Sigmoid colon (tissue), 6 donors: ENCODE measurements at regions not wholly inside any gene's neighbourhood (a gene's known extent, or its start where the extent isn't known, plus 50 kb on each side); places are given as distances from the start of the nearest gene placed in this dataset.

Experiments
- DNase-seq: peaks from one replicate; pipeline ENCODE4 v3.0.0-alpha.2; 2019
- H3K27ac ChIP-seq, 4 donors: fragments of 200-600 bp; sonication (generic); one replicate each; pipeline ENCODE4 v1.5.1; 2016 to 2019; ENCODE audit warnings: mild to moderate bottlenecking in 1 of 4
- H3K27me3 ChIP-seq, 3 donors: fragments of 200-600 bp; sonication (generic); one replicate each; pipeline ENCODE4 v1.5.1; 2019; ENCODE audit warnings: mild to moderate bottlenecking in 1 of 3
- H3K36me3 ChIP-seq, 4 donors: fragments of 200-600 bp; sonication (generic); one replicate each; pipeline ENCODE4 v1.5.1; 2016 to 2019
- H3K4me1 ChIP-seq, 4 donors: fragments of 200-600 bp; sonication (generic); one replicate each; pipeline ENCODE4 v1.5.1; 2017 to 2019
- H3K4me3 ChIP-seq, 4 donors: fragments of 200-600 bp; sonication (generic); one replicate each; pipeline ENCODE4 v1.5.1; 2017 to 2019; ENCODE audit warnings: mild to moderate bottlenecking in 2 of 4, moderate library complexity in 1 of 4
- H3K9me3 ChIP-seq, 4 donors: fragments of 200-600 bp in 3 of 4; sonication (generic) in 3 of 4; one replicate each; pipeline versions ENCODE4 v1.5.1 to v1.6.1; 2013 to 2019
- EP300 ChIP-seq, 4 donors: sonication (generic); formaldehyde crosslinking; IDR thresholded peaks; one replicate each; pipeline ENCODE4 v1.6.1; 2017; ENCODE audit warnings: antibody characterized with exemption in 4 of 4
- POLR2A ChIP-seq, 2 donors: fragments of 450-650 bp; IDR thresholded peaks; one replicate each; pipeline ENCODE4 v1.6.1; 2016; ENCODE audit warnings: antibody characterized with exemption in 2 of 2, mild to moderate bottlenecking in 2 of 2, moderate library complexity in 2 of 2
- POLR2AphosphoS5 ChIP-seq, 4 donors: sonication (generic); formaldehyde crosslinking; IDR thresholded peaks; one replicate each; pipeline ENCODE4 v1.6.1; 2017; ENCODE audit warnings: antibody characterized with exemption in 4 of 4
- WGBS, 2 donors: extraction: QIAGEN DNeasy Blood & Tissue Kit; methylation state at CpG; one replicate each; pipeline ENCODE4 v1.1.7; 2013; 5-methylcytosine and 5-hydroxymethylcytosine counted together
- intact Hi-C: fragments of 100-400 bp; cut with DNase I; formaldehyde crosslinking; loops from one replicate; pipeline ENCODE4 v1.15.1; 2023
- TF ChIP-seq, protein P1 (sequence below), 4 experiments: fragments of 450-650 bp in 3 of 4; fragments of 200-600 bp in 1 of 4; IDR thresholded peaks; one replicate each; pipeline ENCODE4 v1.5.1; 2016 to 2019; ENCODE audit warnings: antibody characterized with exemption in 4 of 4, mild to moderate bottlenecking in 3 of 4, moderate library complexity in 2 of 4
- donor health status: healthy with polysubstance abuse.
- donor health status: healthy.

- no peaks in the 10 kb centered on the region for H3K9me3 ChIP-seq
- no peak for DNase-seq
- H3K4me3 ChIP-seq: no peak overlapping the region
- TF ChIP-seq POLR2A (IDR thresholded peaks at IDR 0.05) (no peak), POLR2AphosphoS5 (IDR thresholded peaks at IDR 0.05) (no peak), EP300 (IDR thresholded peaks at IDR 0.05) (no peak)
- TF ChIP-seq, protein P1, sequence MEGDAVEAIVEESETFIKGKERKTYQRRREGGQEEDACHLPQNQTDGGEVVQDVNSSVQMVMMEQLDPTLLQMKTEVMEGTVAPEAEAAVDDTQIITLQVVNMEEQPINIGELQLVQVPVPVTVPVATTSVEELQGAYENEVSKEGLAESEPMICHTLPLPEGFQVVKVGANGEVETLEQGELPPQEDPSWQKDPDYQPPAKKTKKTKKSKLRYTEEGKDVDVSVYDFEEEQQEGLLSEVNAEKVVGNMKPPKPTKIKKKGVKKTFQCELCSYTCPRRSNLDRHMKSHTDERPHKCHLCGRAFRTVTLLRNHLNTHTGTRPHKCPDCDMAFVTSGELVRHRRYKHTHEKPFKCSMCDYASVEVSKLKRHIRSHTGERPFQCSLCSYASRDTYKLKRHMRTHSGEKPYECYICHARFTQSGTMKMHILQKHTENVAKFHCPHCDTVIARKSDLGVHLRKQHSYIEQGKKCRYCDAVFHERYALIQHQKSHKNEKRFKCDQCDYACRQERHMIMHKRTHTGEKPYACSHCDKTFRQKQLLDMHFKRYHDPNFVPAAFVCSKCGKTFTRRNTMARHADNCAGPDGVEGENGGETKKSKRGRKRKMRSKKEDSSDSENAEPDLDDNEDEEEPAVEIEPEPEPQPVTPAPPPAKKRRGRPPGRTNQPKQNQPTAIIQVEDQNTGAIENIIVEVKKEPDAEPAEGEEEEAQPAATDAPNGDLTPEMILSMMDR (IDR thresholded peaks at IDR 0.05): no peak
- no peaks in the 10 kb centered on the region for H3K27me3 ChIP-seq
- no peaks in the 10 kb centered on the region for H3K36me3 ChIP-seq
- intact Hi-C loops: no loop called here
- WGBS, 2 donors: 90 to 92% methylated on average over 8 of the region's 8 CpGs
- no peak overlapping the region for H3K27ac ChIP-seq
- H3K4me1 ChIP-seq: no peaks in the 10 kb centered on the region
Measured at GRCh38 chr17:71846561-71847110, 274.2 kb upstream of the SOX9 start.

GRCh38 chr17:71849783-71850768, 270.7 kb upstream of the SOX9 start:
- Histone ChIP-seq H3K4me3 (no peak overlapping the region), H3K4me1 (no peaks in the 10 kb centered on the region), H3K27me3 (no peaks in the 10 kb centered on the region), H3K27ac (no peak overlapping the region), H3K9me3 (no peaks in the 10 kb centered on the region), H3K36me3 (no peaks in the 10 kb centered on the region)
- no peak for DNase-seq
- no peak for TF ChIP-seq POLR2AphosphoS5 (IDR thresholded peaks at IDR 0.05)
- no peak for TF ChIP-seq EP300 (IDR thresholded peaks at IDR 0.05)
- TF ChIP-seq POLR2A (IDR thresholded peaks at IDR 0.05): no peak
- TF ChIP-seq, protein P1 (IDR thresholded peaks at IDR 0.05): no peak
- intact Hi-C loops: no loop called here
- WGBS, 2 donors: 50 to 85% methylated on average over 1 of the region's 1 CpG

GRCh38 chr17:71850812-71851211, 270.0 kb upstream of the SOX9 start:
- intact Hi-C loops: no loop called here

GRCh38 chr17:71855010-71855409, 265.8 kb upstream of the SOX9 start:
- Histone ChIP-seq H3K9me3 (no peaks in the 10 kb centered on the region), H3K27me3 (no peaks in the 10 kb centered on the region), H3K27ac (no peak overlapping the region), H3K4me3 (no peak overlapping the region), H3K36me3 (no peaks in the 10 kb centered on the region), H3K4me1 (no peaks in the 10 kb centered on the region)
- 84 to 90% methylated on average over 4 of the region's 4 CpGs for WGBS, 2 donors
- intact Hi-C loops: no loop called here
- no peak for TF ChIP-seq EP300 (IDR thresholded peaks at IDR 0.05)
- no peak for TF ChIP-seq POLR2A (IDR thresholded peaks at IDR 0.05)
- TF ChIP-seq POLR2AphosphoS5 (IDR thresholded peaks at IDR 0.05): no peak
- TF ChIP-seq, protein P1 (IDR thresholded peaks at IDR 0.05): no peak
- DNase-seq: no peak

More at GRCh38 chr17:71850812-71851211, 270.0 kb upstream of the SOX9 start:
- no peaks in the 10 kb centered on the region for H3K27me3 ChIP-seq
- no peak for DNase-seq
- no peaks in the 10 kb centered on the region for H3K36me3 ChIP-seq
- H3K4me3 ChIP-seq: no peak overlapping the region
- H3K4me1 ChIP-seq: no peaks in the 10 kb centered on the region
- H3K27ac ChIP-seq: no peak overlapping the region
- 75 to 79% methylated on average over 2 of the region's 2 CpGs for WGBS, 2 donors
- H3K9me3 ChIP-seq: no peaks in the 10 kb centered on the region
- TF ChIP-seq, protein P1 (IDR thresholded peaks at IDR 0.05): no peak
- no peak for TF ChIP-seq EP300 (IDR thresholded peaks at IDR 0.05)
- TF ChIP-seq POLR2AphosphoS5 (IDR thresholded peaks at IDR 0.05): no peak
- no peak for TF ChIP-seq POLR2A (IDR thresholded peaks at IDR 0.05)
